MM.1S (cell line): ENCODE measurements at regions not wholly inside any gene's neighbourhood (a gene's known extent, or its start where the extent isn't known, plus 50 kb on each side); places are given as distances from the start of the nearest gene placed in this dataset.

Experiments
- DNase-seq: peaks from one replicate; pipeline ENCODE4 v3.0.0-alpha.2; 2015
- H2AFZ ChIP-seq: fragments of 300-600 bp; sonication (generic); 2 replicates; pipeline ENCODE4 v1.6.0; 2016; ENCODE audit warnings: antibody characterized with exemption, low read length
- H3F3A ChIP-seq: fragments of 300-600 bp; sonication (generic); 2 replicates; pipeline ENCODE4 v1.6.1; 2016; ENCODE audit warnings: mild to moderate bottlenecking, antibody characterized with exemption, low read length, moderate library complexity, mixed read lengths; ENCODE audit not compliant: insufficient read depth
- H3K27ac ChIP-seq: fragments of 300-600 bp; sonication (generic); 2 replicates; pipeline ENCODE4 v1.5.1; 2016; ENCODE audit warnings: mild to moderate bottlenecking, low read length
- H3K27me3 ChIP-seq: fragments of 300-600 bp; sonication (generic); replicated peaks from 2 replicates; pipeline ENCODE4 v1.6.0; 2016; ENCODE audit warnings: low read length; ENCODE audit not compliant: insufficient read depth
- H3K36me3 ChIP-seq: fragments of 300-600 bp; sonication (generic); replicated peaks from 2 replicates; pipeline ENCODE4 v1.6.1; 2016; ENCODE audit warnings: mild to moderate bottlenecking, low read length, mixed read lengths; ENCODE audit not compliant: insufficient read depth
- H3K4me1 ChIP-seq: fragments of 300-600 bp; sonication (generic); 2 replicates; pipeline ENCODE4 v1.6.1; 2016; ENCODE audit warnings: low read length, mixed read lengths
- H3K4me2 ChIP-seq: fragments of 300-600 bp; sonication (generic); 2 replicates; pipeline ENCODE4 v1.6.0; 2016; ENCODE audit warnings: low read depth, low read length
- H3K4me3 ChIP-seq: fragments of 300-600 bp; sonication (generic); 2 replicates; pipeline ENCODE4 v1.5.1; 2016; ENCODE audit warnings: low read length, mixed read lengths
- H3K79me2 ChIP-seq: fragments of 300-600 bp; sonication (generic); 2 replicates; pipeline ENCODE4 v1.6.1; 2016; ENCODE audit warnings: mixed run types, low read length, mixed read lengths
- H3K9ac ChIP-seq: fragments of 300-600 bp; sonication (generic); 2 replicates; pipeline ENCODE4 v1.6.1; 2016; ENCODE audit warnings: low read length, mixed read lengths
- H3K9me2 ChIP-seq: fragments of 300-600 bp; sonication (generic); replicated peaks from 2 replicates; pipeline ENCODE4 v1.6.1; 2016; ENCODE audit warnings: mild to moderate bottlenecking, low read length, mixed read lengths; ENCODE audit not compliant: insufficient read depth
- H3K9me3 ChIP-seq: fragments of 300-600 bp; sonication (generic); replicated peaks from 2 replicates; pipeline ENCODE4 v1.6.1; 2016; ENCODE audit warnings: mild to moderate bottlenecking, low read length, mixed read lengths; ENCODE audit not compliant: insufficient read depth
- H4K20me1 ChIP-seq: fragments of 300-600 bp; sonication (generic); 2 replicates; pipeline ENCODE4 v1.6.1; 2016; ENCODE audit warnings: mild to moderate bottlenecking, low read length, moderate library complexity, mixed read lengths; ENCODE audit not compliant: insufficient read depth
- CTCF ChIP-seq: fragments of 300-600 bp; sonication (generic); IDR thresholded peaks from 2 replicates; pipeline ENCODE4 v1.5.1; 2016; ENCODE audit warnings: antibody characterized with exemption, low read length, mixed read lengths
- EZH2 ChIP-seq: fragments of 300-600 bp; sonication (generic); optimal IDR thresholded peaks from 2 replicates; pipeline ENCODE3; 2017; ENCODE audit warnings: low read depth, mild to moderate bottlenecking, antibody characterized with exemption, low read length, mixed read lengths
- EZH2phosphoT487 ChIP-seq: fragments of 300-600 bp; sonication (generic); IDR thresholded peaks from 2 replicates; pipeline ENCODE4 v1.6.1; 2018; ENCODE audit warnings: antibody characterized with exemption, low read length

GRCh38 chr3:166637984-166638530 lies 742.0 kb downstream of the ZBBX start:
- Histone ChIP-seq H3K27me3 (no peaks in the 10 kb centered on the region), H3K9me2 (no peaks in the 10 kb centered on the region), H4K20me1 (no peaks in the 10 kb centered on the region), H3K4me2 (no peak overlapping the region), H3K27ac (no peak overlapping the region), H3K36me3 (no peaks in the 10 kb centered on the region), H3F3A (no peaks in the 10 kb centered on the region), H3K4me3 (no peak overlapping the region), H3K4me1 (no peaks in the 10 kb centered on the region), H3K79me2 (no peaks in the 10 kb centered on the region), H2AFZ (no peak overlapping the region), H3K9ac (no peak overlapping the region), H3K9me3 (no peaks in the 10 kb centered on the region)
- DNase-seq, result no peak
- TF ChIP-seq EZH2 (no peak), EZH2phosphoT487 (no peak), CTCF (no peak)

GRCh38 chr3:166634091-166634746 lies 745.9 kb downstream of the ZBBX start:
- Histone ChIP-seq H3K4me3 (no peak overlapping the region), H3F3A (no peaks in the 10 kb centered on the region), H3K27me3 (no peaks in the 10 kb centered on the region), H3K9me3 (no peaks in the 10 kb centered on the region), H3K79me2 (no peaks in the 10 kb centered on the region), H3K36me3 (no peaks in the 10 kb centered on the region), H3K9ac (no peak overlapping the region), H3K4me1 (no peaks in the 10 kb centered on the region), H2AFZ (no peak overlapping the region), H3K9me2 (no peaks in the 10 kb centered on the region), H4K20me1 (no peaks in the 10 kb centered on the region), H3K4me2 (no peak overlapping the region), H3K27ac (no peak overlapping the region)
- no peak for DNase-seq
- TF ChIP-seq EZH2, result no peak
- no peak for TF ChIP-seq EZH2phosphoT487
- no peak for TF ChIP-seq CTCF

DNA sequence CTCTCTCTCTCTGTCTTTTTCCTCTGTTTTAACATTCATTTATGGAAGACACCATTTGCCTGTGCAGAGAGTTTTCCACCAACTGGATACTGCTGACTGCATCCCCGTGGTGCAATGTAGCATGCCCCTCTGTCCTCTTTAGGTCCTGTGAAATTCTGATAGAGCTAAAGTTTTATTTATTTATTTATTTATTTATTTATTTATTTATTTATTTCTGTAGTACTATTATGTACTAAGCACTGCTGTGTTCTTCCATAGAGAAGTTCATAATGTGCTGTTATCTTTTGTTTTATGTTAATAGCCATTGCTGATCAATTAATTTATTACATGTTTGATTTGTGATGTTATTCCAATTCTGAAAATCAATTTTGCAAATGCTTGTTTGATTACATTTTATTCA lies 749.9 kb downstream of the ZBBX start:
- H3K4me1 ChIP-seq, result no peaks in the 10 kb centered on the region
- H4K20me1 ChIP-seq, result no peaks in the 10 kb centered on the region
- H3K27ac ChIP-seq, result no peak overlapping the region
- no peaks in the 10 kb centered on the region for H3K27me3 ChIP-seq
- no peaks in the 10 kb centered on the region for H3K9me3 ChIP-seq
- H3F3A ChIP-seq, result no peaks in the 10 kb centered on the region
- no peak for TF ChIP-seq CTCF
- no peak for TF ChIP-seq EZH2phosphoT487
- TF ChIP-seq EZH2, result no peak
- no peaks in the 10 kb centered on the region for H3K79me2 ChIP-seq
- no peaks in the 10 kb centered on the region for H3K9me2 ChIP-seq
- no peaks in the 10 kb centered on the region for H3K36me3 ChIP-seq
- DNase-seq, result no peak
- H3K4me2 ChIP-seq, result no peak overlapping the region
- no peak overlapping the region for H3K9ac ChIP-seq
- H2AFZ ChIP-seq, result no peak overlapping the region
- H3K4me3 ChIP-seq, result no peak overlapping the region
